Adrenal gland (tissue), 9 donors: ENCODE measurements at regions not wholly inside any gene's neighbourhood (a gene's known extent, or its start where the extent isn't known, plus 50 kb on each side); places are given as distances from the start of the nearest gene placed in this dataset.

Experiments used
- DNase-seq, 7 donors: peaks; one replicate each; pipeline ENCODE4 v3.0.0-alpha.2; 2019 to 2020
- H3K27ac ChIP-seq, 5 donors: fragments of 200-600 bp; sonication (generic) in 4 of 5; 1 replicate in 3 of 5; 2 replicates in 2 of 5; pipeline versions ENCODE4 v1.5.1 to v1.8.0; 2016 to 2020; ENCODE audit warnings: mild to moderate bottlenecking in 1 of 5
- H3K27me3 ChIP-seq: fragments of 200-600 bp; 2 replicates; pipeline ENCODE4 v1.8.0; 2021
- H3K36me3 ChIP-seq, 2 donors: fragments of 200-600 bp; replicated peaks in 1 of 2; 1 replicate in 1 of 2; 2 replicates in 1 of 2; pipeline versions ENCODE4 v1.5.1 to v1.8.0; 2018 to 2022
- H3K4me1 ChIP-seq, 2 donors: fragments of 200-600 bp; replicated peaks in 1 of 2; 1 replicate in 1 of 2; 2 replicates in 1 of 2; pipeline versions ENCODE4 v1.5.1 to v1.8.0; 2018 to 2021
- H3K4me3 ChIP-seq, 4 donors: fragments of 200-600 bp; sonication (generic) in 3 of 4; one replicate each; pipeline ENCODE4 v1.5.1; 2016 to 2018
- H3K9me3 ChIP-seq, 3 donors: fragments of 200-600 bp; sonication (generic) in 1 of 3; replicated peaks in 1 of 3; 1 replicate in 2 of 3; 2 replicates in 1 of 3; pipeline versions ENCODE4 v1.5.1 to v1.8.0; 2016 to 2021
- POLR2A ChIP-seq, 2 donors: fragments of 450-650 bp; IDR thresholded peaks; one replicate each; pipeline ENCODE4 v1.6.1; 2017; ENCODE audit warnings: antibody characterized with exemption in 2 of 2, mild to moderate bottlenecking in 2 of 2, moderate library complexity in 1 of 2
- WGBS, 4 donors: extraction: QIAGEN DNeasy Blood & Tissue Kit in 2 of 4; methylation state at CpG; one replicate each; pipeline versions ENCODE4 v1.1.5 to v1.1.7; 2013 to 2017; 5-methylcytosine and 5-hydroxymethylcytosine counted together
- intact Hi-C, 2 donors: fragments of 100-400 bp; cut with DNase I; formaldehyde crosslinking; loops; one replicate each; pipeline versions ENCODE4 v1.14.1 to v1.15.0; 2022 to 2023
- TF ChIP-seq, protein P1 (sequence below), 6 experiments: fragments of 450-650 bp in 4 of 6; fragments of 200-600 bp in 2 of 6; sonication (generic) in 1 of 6; IDR thresholded peaks; 1 replicate in 5 of 6; 2 replicates in 1 of 6; pipeline versions ENCODE4 v1.5.1 to v1.8.0; 2016 to 2021; ENCODE audit warnings: antibody characterized with exemption in 6 of 6, mild to moderate bottlenecking in 2 of 6, moderate library complexity in 1 of 6
- donor health status: healthy with polysubstance abuse.
- donor health status: Bipolar disorder and iron deficiency.
- donor health status: DM: yes; HTN: yes; CAD: no.
- donor health status: DM: no; HTN: no; CAD: no.
- donor health status: DM: no; HTN: no; CAD: no.

DNA sequence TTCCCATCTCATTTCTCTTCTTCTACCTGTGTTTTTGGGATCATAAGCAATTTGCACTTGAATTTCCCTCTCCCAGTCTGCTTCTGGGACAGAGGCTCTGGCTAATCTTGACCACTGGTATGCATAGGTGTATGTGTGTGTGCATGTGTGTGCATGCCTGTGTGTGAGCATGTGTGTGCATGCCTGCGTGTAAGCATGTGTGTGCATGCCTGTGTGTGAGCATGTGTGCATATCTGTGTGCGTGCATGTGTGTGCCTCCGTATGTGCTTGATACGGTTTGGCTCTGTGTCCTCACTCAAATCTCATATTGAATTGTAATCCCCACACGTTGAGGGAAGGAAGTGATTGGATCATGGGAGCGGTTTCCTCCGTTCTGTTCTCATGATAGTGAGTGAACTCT, 77.7 kb downstream of the HAPSTR1 start:
- no peak for DNase-seq
- Histone ChIP-seq H3K9me3 (no peaks in the 10 kb centered on the region), H3K4me1 (no peaks in the 10 kb centered on the region), H3K27ac (no peak overlapping the region), H3K27me3 (no peaks in the 10 kb centered on the region), H3K36me3 (no peaks in the 10 kb centered on the region), H3K4me3 (no peak overlapping the region)
- TF ChIP-seq, protein P1, sequence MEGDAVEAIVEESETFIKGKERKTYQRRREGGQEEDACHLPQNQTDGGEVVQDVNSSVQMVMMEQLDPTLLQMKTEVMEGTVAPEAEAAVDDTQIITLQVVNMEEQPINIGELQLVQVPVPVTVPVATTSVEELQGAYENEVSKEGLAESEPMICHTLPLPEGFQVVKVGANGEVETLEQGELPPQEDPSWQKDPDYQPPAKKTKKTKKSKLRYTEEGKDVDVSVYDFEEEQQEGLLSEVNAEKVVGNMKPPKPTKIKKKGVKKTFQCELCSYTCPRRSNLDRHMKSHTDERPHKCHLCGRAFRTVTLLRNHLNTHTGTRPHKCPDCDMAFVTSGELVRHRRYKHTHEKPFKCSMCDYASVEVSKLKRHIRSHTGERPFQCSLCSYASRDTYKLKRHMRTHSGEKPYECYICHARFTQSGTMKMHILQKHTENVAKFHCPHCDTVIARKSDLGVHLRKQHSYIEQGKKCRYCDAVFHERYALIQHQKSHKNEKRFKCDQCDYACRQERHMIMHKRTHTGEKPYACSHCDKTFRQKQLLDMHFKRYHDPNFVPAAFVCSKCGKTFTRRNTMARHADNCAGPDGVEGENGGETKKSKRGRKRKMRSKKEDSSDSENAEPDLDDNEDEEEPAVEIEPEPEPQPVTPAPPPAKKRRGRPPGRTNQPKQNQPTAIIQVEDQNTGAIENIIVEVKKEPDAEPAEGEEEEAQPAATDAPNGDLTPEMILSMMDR (IDR thresholded peaks at IDR 0.05) = no peak
- no peak for TF ChIP-seq POLR2A (IDR thresholded peaks at IDR 0.05)
- 69 to 84% (median 78%) methylated on average over 7 of the region's 7 CpGs for WGBS, 4 donors
- intact Hi-C loops = no loop called here

DNA sequence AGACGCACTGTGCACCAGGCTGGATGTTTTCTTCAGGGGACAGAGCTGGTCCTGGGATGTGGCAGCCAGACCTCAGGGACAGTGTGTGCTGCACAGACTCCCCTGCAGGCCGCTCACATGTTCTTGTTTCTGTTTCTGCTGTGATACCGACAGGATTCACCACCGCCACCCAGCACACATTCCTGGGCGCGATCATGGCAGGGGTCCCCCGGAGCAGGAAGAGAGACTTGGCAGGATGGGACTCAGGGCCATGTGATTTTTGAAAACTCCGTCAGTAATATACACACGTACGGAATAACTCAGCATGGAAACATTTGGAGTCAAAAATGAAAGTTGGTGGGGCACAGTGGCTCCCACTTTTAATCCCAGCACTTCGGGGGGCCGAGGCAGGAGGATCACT, 79.0 kb downstream of the HAPSTR1 start:
- H3K4me3 ChIP-seq = no peak overlapping the region
- no peaks in the 10 kb centered on the region for H3K4me1 ChIP-seq
- TF ChIP-seq POLR2A (IDR thresholded peaks at IDR 0.05) = no peak
- TF ChIP-seq, protein P1 (IDR thresholded peaks at IDR 0.05) = no peak
- H3K27me3 ChIP-seq = no peaks in the 10 kb centered on the region
- H3K36me3 ChIP-seq = no peaks in the 10 kb centered on the region
- intact Hi-C loops = no loop called here
- 80 to 90% (median 86%) methylated on average over 11 to 12 of the region's 12 CpGs for WGBS, 4 donors
- DNase-seq = no peak
- H3K27ac ChIP-seq = no peak overlapping the region
- H3K9me3 ChIP-seq = no peaks in the 10 kb centered on the region

DNA sequence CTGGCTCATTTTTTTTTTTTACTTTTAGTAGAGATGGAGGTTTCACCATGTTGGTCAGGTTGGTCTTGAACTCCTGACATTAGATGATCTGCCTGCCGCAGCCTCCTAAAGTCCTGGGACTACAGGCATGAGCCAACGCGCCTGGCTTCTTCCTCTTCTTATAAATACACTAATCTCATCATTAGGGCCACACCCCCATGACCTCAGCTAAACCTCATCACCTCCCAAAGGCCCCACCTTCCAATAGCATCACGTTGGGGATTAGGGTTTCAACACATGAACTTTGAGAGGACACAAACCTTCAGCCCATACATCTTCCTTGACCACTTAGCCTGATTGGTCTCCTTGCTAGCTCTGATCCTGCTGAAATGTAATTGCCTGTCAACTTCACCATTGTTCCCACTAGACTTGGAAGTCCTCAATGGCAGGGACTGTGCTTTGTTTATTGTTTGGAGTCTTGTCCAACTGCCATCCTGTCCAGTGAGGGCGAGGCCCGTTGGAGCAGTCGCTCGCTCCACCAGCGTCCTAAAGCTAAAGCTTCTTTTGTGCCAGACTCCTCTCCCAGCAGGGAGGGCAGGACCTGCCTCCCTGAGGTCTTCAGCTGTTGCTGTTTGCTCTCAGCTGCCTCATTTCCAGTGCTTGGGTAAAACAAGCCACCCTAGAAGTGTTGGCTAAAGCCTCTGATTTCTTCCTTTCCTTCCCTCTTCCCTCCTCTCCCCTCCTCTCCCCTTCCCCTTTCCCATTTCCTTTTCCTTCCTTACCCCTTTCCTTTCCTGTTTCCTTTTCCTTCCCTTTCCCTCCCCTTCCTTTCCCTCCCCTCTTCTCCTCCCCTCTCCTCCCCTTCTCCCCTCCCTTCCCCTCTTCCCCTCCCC, 85.3 kb downstream of the HAPSTR1 start:
- DNase-seq = no peak
- TF ChIP-seq POLR2A (IDR thresholded peaks at IDR 0.05) = no peak
- 59 to 66% (median 64%) methylated on average over 9 of the region's 9 CpGs for WGBS, 4 donors
- Histone ChIP-seq H3K36me3 (no peaks in the 10 kb centered on the region), H3K9me3 (no peaks in the 10 kb centered on the region), H3K27me3 (no peaks in the 10 kb centered on the region), H3K4me1 (no peaks in the 10 kb centered on the region), H3K27ac (no peak overlapping the region), H3K4me3 (no peak overlapping the region)
- intact Hi-C loops = no loop called here

DNA sequence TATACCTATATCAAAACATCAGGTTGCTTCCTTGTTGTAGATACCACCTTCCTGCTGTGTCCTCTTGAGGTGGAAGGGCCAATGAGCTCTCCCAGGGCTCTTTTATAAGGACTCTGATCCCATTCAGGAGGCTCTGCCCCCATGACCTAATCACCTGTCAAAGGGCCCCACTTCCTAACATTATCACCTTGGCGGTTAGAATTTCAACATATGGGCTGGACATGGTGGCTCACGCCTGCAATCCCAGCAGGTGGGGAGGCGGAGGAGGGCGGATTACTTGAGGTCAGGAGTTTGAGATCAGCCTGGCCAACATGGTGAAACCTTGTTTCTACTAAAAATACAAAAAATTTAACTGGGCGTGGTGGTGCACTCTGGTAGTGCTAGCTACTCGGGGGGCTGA, 86.4 kb downstream of the HAPSTR1 start:
- no peak for DNase-seq
- H3K4me3 ChIP-seq = no peak overlapping the region
- WGBS, 4 donors = 75 to 89% (median 78%) methylated on average over 6 of the region's 6 CpGs
- no peaks in the 10 kb centered on the region for H3K4me1 ChIP-seq
- H3K27ac ChIP-seq = no peak overlapping the region
- H3K9me3 ChIP-seq = no peaks in the 10 kb centered on the region
- H3K36me3 ChIP-seq = no peaks in the 10 kb centered on the region
- intact Hi-C loops = no loop called here
- TF ChIP-seq, protein P1 (IDR thresholded peaks at IDR 0.05) = no peak
- TF ChIP-seq POLR2A (IDR thresholded peaks at IDR 0.05) = no peak
- H3K27me3 ChIP-seq = no peaks in the 10 kb centered on the region
